GM12873 (cell line): ENCODE measurements at regions not wholly inside any gene's neighbourhood (a gene's known extent, or its start where the extent isn't known, plus 50 kb on each side); places are given as distances from the start of the nearest gene placed in this dataset.

Experiments
- CTCF ChIP-seq: IDR thresholded peaks from 2 replicates; pipeline ENCODE4 v1.5.1; 2012; ENCODE audit warnings: low read depth, mild to moderate bottlenecking, moderate library complexity, low read length, control low read depth; ENCODE audit not compliant: insufficient read depth; ENCODE audit errors: missing control alignments

- no peak for TF ChIP-seq CTCF
Observed at GRCh38 chr4:53744446-53745160, 153.3 kb upstream of the LNX1 start.

GRCh38 chr4:53734584-53735353, 143.5 kb upstream of the LNX1 start:
- no peak for TF ChIP-seq CTCF

- TF ChIP-seq CTCF, result no peak
Observed at GRCh38 chr4:53734182-53734581, 142.9 kb upstream of the LNX1 start.

- TF ChIP-seq CTCF, result no peak
Observed at GRCh38 chr4:53732661-53733060, 141.4 kb upstream of the LNX1 start.

GRCh38 chr4:53730031-53730805, 138.9 kb upstream of the LNX1 start:
- TF ChIP-seq CTCF, result no peak

- no peak for TF ChIP-seq CTCF
Observed at GRCh38 chr4:53722110-53722509, 130.8 kb upstream of the LNX1 start.

GRCh38 chr4:53721263-53721662, 130.0 kb upstream of the LNX1 start:
- TF ChIP-seq CTCF, result no peak
